ENCODE measurements at regions not wholly inside any gene's neighbourhood (a gene's known extent, or its start where the extent isn't known, plus 50 kb on each side); places are given as distances from the start of the nearest gene placed in this dataset.

- Mint-ChIP-seq H3K27ac (no peak overlapping the region), H3K9me3 (no peaks in the 10 kb centered on the region), H3K4me3 (no peak overlapping the region), H3K36me3 (ENCODE audit: low read depth) (no peaks in the 10 kb centered on the region), H3K27me3 (ENCODE audit: low read depth) (no peaks in the 10 kb centered on the region), H3K4me1 (ENCODE audit: low read depth) (no peaks in the 10 kb centered on the region)
- DNase-seq, result no peak
- CTCF ChIA-PET, result no interaction called here
- intact Hi-C loops (cut with micrococcal nuclease), result no loop called here
Observed at GRCh38 chr3:18061737-18062656, 319.6 kb upstream of the TBC1D5 start.

GRCh38 chr3:18058666-18059065, 316.2 kb upstream of the TBC1D5 start:
- intact Hi-C loops (cut with micrococcal nuclease), result no loop called here

GRCh38 chr3:18057471-18058091, 315.1 kb upstream of the TBC1D5 start:
- no peak for DNase-seq
- Mint-ChIP-seq H3K27ac (no peak overlapping the region), H3K4me1 (ENCODE audit: low read depth) (no peaks in the 10 kb centered on the region), H3K36me3 (ENCODE audit: low read depth) (no peaks in the 10 kb centered on the region), H3K4me3 (no peak overlapping the region), H3K9me3 (peaks cover 11% of the 10 kb centered on the region), H3K27me3 (ENCODE audit: low read depth) (no peaks in the 10 kb centered on the region)
- CTCF ChIA-PET, result no interaction called here
- intact Hi-C loops (cut with micrococcal nuclease), result no loop called here

More at GRCh38 chr3:18058666-18059065, 316.2 kb upstream of the TBC1D5 start:
- H3K36me3 Mint-ChIP-seq (ENCODE audit: low read depth), result no peaks in the 10 kb centered on the region
- no peak overlapping the region for H3K27ac Mint-ChIP-seq
- H3K4me1 Mint-ChIP-seq (ENCODE audit: low read depth), result no peaks in the 10 kb centered on the region
- no peaks in the 10 kb centered on the region for H3K27me3 Mint-ChIP-seq (ENCODE audit: low read depth)
- no peak for DNase-seq
- H3K4me3 Mint-ChIP-seq, result no peak overlapping the region
- CTCF ChIA-PET, result no interaction called here
- H3K9me3 Mint-ChIP-seq, result peaks cover 11% of the 10 kb centered on the region

DNA sequence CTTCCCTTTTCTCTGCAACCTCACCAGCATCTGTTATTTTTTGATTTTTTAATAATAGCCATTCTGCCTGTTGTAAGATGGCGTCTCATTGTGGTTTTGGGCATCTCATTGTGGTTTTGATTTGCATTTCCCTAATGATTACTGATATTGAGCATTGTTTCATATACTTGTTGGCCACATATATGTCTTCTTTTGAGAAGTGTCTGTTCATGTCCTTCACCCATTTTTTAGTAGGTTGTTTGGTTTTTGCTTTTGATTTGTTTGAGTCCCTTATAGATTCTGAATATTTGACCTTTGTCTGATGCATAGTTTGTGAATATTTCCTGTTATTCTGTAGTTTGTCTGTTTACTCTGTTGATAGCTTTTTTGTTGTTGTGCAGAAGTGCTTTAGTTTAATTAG, 312.2 kb upstream of the TBC1D5 start:
- no peak for DNase-seq
- CTCF ChIA-PET, result interaction anchor here (0.6 kb wide), 1 partner anchor 70 kb away, joined by 4 read pairs; no protein-coding TSS in a partner anchor
- H3K4me1 Mint-ChIP-seq (ENCODE audit: low read depth), result no peaks in the 10 kb centered on the region
- H3K9me3 Mint-ChIP-seq, result peaks cover 11% of the 10 kb centered on the region
- H3K4me3 Mint-ChIP-seq, result no peak overlapping the region
- no peak overlapping the region for H3K27ac Mint-ChIP-seq
- H3K36me3 Mint-ChIP-seq (ENCODE audit: low read depth), result no peaks in the 10 kb centered on the region
- intact Hi-C loops (cut with micrococcal nuclease), result no loop called here
- H3K27me3 Mint-ChIP-seq (ENCODE audit: low read depth), result no peaks in the 10 kb centered on the region

GRCh38 chr3:18051306-18051705, 308.9 kb upstream of the TBC1D5 start:
- no peaks in the 10 kb centered on the region for H3K27me3 Mint-ChIP-seq (ENCODE audit: low read depth)
- CTCF ChIA-PET, result no interaction called here
- H3K4me1 Mint-ChIP-seq (ENCODE audit: low read depth), result no peaks in the 10 kb centered on the region
- no peak for DNase-seq
- peaks cover 11% of the 10 kb centered on the region for H3K9me3 Mint-ChIP-seq
- no peaks in the 10 kb centered on the region for H3K36me3 Mint-ChIP-seq (ENCODE audit: low read depth)
- H3K4me3 Mint-ChIP-seq, result no peak overlapping the region
- intact Hi-C loops (cut with micrococcal nuclease), result no loop called here
- no peak overlapping the region for H3K27ac Mint-ChIP-seq

DNA sequence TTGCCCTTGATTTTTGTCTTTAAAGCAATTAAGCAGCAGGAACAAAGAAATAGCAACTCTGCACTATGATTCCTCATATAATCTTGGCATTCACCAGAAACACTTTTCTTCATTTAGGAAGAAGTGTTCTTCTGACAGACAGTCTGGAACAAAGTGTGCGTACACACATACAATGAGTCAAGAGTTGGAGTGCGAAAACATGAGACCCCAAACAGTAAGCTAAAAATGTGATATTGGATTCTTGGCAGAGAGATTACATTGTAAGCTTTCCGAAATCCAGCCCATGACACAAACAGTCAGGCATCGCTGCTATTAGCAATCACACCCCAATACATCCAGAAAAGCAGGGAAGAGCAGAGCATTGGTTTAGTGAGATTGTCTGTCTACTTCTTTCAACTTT, 306.7 kb upstream of the TBC1D5 start:
- CTCF ChIA-PET, result no interaction called here
- Mint-ChIP-seq H3K27ac (no peak overlapping the region), H3K36me3 (ENCODE audit: low read depth) (no peaks in the 10 kb centered on the region), H3K4me1 (ENCODE audit: low read depth) (no peaks in the 10 kb centered on the region), H3K4me3 (no peak overlapping the region), H3K9me3 (no peaks in the 10 kb centered on the region), H3K27me3 (ENCODE audit: low read depth) (no peaks in the 10 kb centered on the region)
- no peak for DNase-seq
- intact Hi-C loops (cut with micrococcal nuclease), result no loop called here

DNA sequence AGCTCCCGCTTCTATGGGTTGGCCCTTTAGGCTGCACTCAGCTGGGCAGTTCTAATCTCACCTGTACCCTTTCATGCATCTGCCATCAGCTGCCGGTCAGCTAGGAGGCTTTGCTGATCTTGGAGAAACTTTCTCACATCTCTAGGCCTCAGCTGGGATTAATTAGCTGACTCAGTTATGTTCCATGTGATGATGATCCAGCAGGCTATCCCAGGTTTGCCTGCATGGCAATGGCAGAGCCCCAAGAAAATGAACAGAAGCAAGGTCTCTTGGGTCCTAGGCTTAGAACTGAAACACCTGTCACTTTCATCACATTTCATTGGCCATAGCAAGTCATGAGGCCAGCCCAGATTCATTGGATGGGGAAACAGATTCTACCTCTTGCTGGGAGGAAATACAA, 304.6 kb upstream of the TBC1D5 start:
- Mint-ChIP-seq H3K4me1 (ENCODE audit: low read depth) (no peaks in the 10 kb centered on the region), H3K9me3 (no peaks in the 10 kb centered on the region), H3K36me3 (ENCODE audit: low read depth) (no peaks in the 10 kb centered on the region), H3K27ac (no peak overlapping the region), H3K27me3 (ENCODE audit: low read depth) (no peaks in the 10 kb centered on the region), H3K4me3 (no peak overlapping the region)
- CTCF ChIA-PET, result no interaction called here
- no peak for DNase-seq
- intact Hi-C loops (cut with micrococcal nuclease), result no loop called here

- DNase-seq, result no peak
- intact Hi-C loops (cut with micrococcal nuclease), result no loop called here
- Mint-ChIP-seq H3K9me3 (no peaks in the 10 kb centered on the region), H3K4me1 (ENCODE audit: low read depth) (no peaks in the 10 kb centered on the region), H3K27me3 (ENCODE audit: low read depth) (no peaks in the 10 kb centered on the region), H3K36me3 (ENCODE audit: low read depth) (no peaks in the 10 kb centered on the region), H3K27ac (no peak overlapping the region), H3K4me3 (no peak overlapping the region)
- CTCF ChIA-PET, result interaction anchor here (0.6 kb wide), 1 partner anchor 163 kb away, joined by 4 read pairs; no protein-coding TSS in a partner anchor
Observed at GRCh38 chr3:18046131-18046915, 303.9 kb upstream of the TBC1D5 start.

GRCh38 chr3:18044971-18045880, 302.8 kb upstream of the TBC1D5 start:
- no peak for DNase-seq
- CTCF ChIA-PET, result interaction anchor here (0.6 kb wide), 1 partner anchor 162 kb away, joined by 4 read pairs; no protein-coding TSS in a partner anchor
- intact Hi-C loops (cut with micrococcal nuclease), result no loop called here
- H3K36me3 Mint-ChIP-seq (ENCODE audit: low read depth), result no peaks in the 10 kb centered on the region
- no peaks in the 10 kb centered on the region for H3K4me1 Mint-ChIP-seq (ENCODE audit: low read depth)
- peaks cover 2% of the 10 kb centered on the region for H3K27me3 Mint-ChIP-seq (ENCODE audit: low read depth)
- no peak overlapping the region for H3K4me3 Mint-ChIP-seq
- H3K27ac Mint-ChIP-seq, result no peak overlapping the region
- no peaks in the 10 kb centered on the region for H3K9me3 Mint-ChIP-seq

- CTCF ChIA-PET, result no interaction called here
- intact Hi-C loops (cut with micrococcal nuclease), result no loop called here
- no peak for DNase-seq
- Mint-ChIP-seq H3K27ac (no peak overlapping the region), H3K27me3 (ENCODE audit: low read depth) (peaks cover 2% of the 10 kb centered on the region), H3K4me1 (ENCODE audit: low read depth) (no peaks in the 10 kb centered on the region), H3K9me3 (no peaks in the 10 kb centered on the region), H3K4me3 (no peak overlapping the region), H3K36me3 (ENCODE audit: low read depth) (no peaks in the 10 kb centered on the region)
Observed at GRCh38 chr3:18044191-18044590, 301.8 kb upstream of the TBC1D5 start.

DNA sequence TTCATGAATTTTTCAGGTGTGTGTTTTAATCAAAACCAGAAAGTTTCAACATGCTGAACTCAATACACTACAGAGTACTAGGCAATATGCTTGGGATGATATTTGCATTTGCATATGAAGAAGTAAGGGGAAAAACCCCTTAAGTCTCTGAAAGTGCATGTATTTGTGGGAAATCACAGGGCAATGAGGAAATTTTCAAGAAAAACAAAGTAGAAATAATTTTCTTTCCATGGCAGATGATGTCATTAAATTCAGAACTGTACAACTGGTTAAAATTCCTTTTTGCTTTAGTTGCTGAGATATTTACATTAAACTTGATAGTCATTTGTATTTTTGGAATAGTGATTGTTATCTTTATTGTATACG, 294.0 kb upstream of the TBC1D5 start:
- no peaks in the 10 kb centered on the region for H3K36me3 Mint-ChIP-seq (ENCODE audit: low read depth)
- H3K4me3 Mint-ChIP-seq, result no peak overlapping the region
- H3K4me1 Mint-ChIP-seq (ENCODE audit: low read depth), result peaks cover 10% of the 10 kb centered on the region
- H3K27ac Mint-ChIP-seq, result no peak overlapping the region
- DNase-seq, result no peak
- CTCF ChIA-PET, result interaction anchor here (0.9 kb wide), 1 partner anchor 12 kb away, joined by 3 read pairs; no protein-coding TSS in a partner anchor
- peaks cover 2% of the 10 kb centered on the region for H3K27me3 Mint-ChIP-seq (ENCODE audit: low read depth)
- H3K9me3 Mint-ChIP-seq, result no peaks in the 10 kb centered on the region
- intact Hi-C loops (cut with micrococcal nuclease), result no loop called here

Measured in activated naive CD4-positive, alpha-beta T cell treated with anti-CD3 and anti-CD28 coated beads for 36 hours (primary cell).